Activated T-helper 1 cell treated with anti-CD3 and anti-CD28 coated beads, Interleukin-12 subunit alpha, Interleukin-12 subunit beta, Interleukin-2, Interleukin-4 antibody, amounts not matched to agents 30 ng/mL and 10 ng/mL and 1 ng/mL, durations not matched to agents 14 hours and 24 hours and 36 hours (primary cell): ENCODE measurements at regions not wholly inside any gene's neighbourhood (a gene's known extent, or its start where the extent isn't known, plus 50 kb on each side); places are given as distances from the start of the nearest gene placed in this dataset.
"Not testable (repeated sequence)": the region's sequence is repeated elsewhere in the genome, so short reads cannot be mapped to it uniquely, and the experiment has no call there.

ENCODE experiments used
- DNase-seq: peaks from one replicate; pipeline ENCODE4 v3.0.0; 2021; ENCODE audit warnings: low spot score
- H3K27ac Mint-ChIP-seq: one replicate; pipeline ENCODE4 v1.8.0; 2021; ENCODE audit warnings: mild to moderate bottlenecking, mixed read lengths
- H3K27me3 Mint-ChIP-seq: one replicate; pipeline ENCODE4 v1.8.0; 2022; ENCODE audit warnings: mild to moderate bottlenecking, moderate library complexity, mixed read lengths; ENCODE audit not compliant: insufficient read depth
- H3K36me3 Mint-ChIP-seq: one replicate; pipeline ENCODE4 v1.8.0; 2021; ENCODE audit warnings: low read depth, mixed read lengths
- H3K4me1 Mint-ChIP-seq: one replicate; pipeline ENCODE4 v1.8.0; 2021; ENCODE audit warnings: low read depth, mixed read lengths
- H3K4me3 Mint-ChIP-seq: one replicate; pipeline ENCODE4 v1.8.0; 2021; ENCODE audit warnings: mild to moderate bottlenecking, moderate library complexity, mixed read lengths
- H3K9me3 Mint-ChIP-seq: one replicate; pipeline ENCODE4 v1.8.0; 2021; ENCODE audit warnings: mixed read lengths
- intact Hi-C: fragments of 100-400 bp; cut with micrococcal nuclease; formaldehyde crosslinking; loops from one replicate; pipeline ENCODE4 v1.15.1; 2024

DNA sequence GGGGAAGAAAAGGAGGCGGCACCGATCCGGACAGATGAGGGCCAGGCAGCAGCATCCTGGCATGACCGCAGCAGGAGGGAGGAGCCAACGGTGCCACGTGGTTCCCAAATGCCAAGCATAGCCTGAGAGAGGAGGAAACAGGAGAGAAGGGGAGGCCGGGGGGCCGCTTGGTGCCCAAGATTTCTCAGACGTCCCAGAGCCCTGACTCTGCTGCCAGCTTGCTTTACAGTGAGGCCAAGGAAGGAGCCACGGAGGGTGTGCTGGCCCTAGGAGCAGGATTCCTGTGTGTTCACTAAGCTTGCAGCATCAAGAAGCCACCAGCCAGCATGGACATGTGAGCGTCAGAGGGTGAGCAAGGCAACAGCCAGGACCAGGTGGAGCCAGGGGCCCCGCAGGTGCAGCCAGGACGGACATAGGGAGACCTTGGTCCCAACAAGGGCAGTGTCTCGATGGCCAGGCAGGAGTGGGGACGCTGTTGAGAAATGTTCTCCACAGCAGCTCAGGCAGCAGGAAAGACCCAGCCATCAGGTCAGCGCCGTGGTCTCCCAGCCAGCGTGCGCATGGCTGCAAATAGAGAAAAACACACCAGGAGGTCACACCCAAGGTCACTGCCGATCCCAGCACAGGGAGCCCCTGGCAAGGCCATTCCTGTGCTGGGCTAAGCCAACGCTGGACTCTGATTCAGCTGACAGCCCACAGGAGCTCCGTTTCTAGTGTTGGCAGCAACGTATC lies 143.7 kb downstream of the DLL1 start:
- Mint-ChIP-seq H3K27ac (peak overlapping the region; percentile 59), H3K27me3 (peaks cover 19% of the 10 kb centered on the region), H3K4me1 (peaks cover 17% of the 10 kb centered on the region), H3K9me3 (peaks cover 26% of the 10 kb centered on the region), H3K36me3 (no peaks in the 10 kb centered on the region), H3K4me3 (no peak overlapping the region)
- DNase-seq, result no peak
- intact Hi-C loops, result loop anchor here (5.0 to 10.0 kb wide), 3 partner anchors 60 to 160 kb away; partner anchors contain the start of gene FAM120B

DNA sequence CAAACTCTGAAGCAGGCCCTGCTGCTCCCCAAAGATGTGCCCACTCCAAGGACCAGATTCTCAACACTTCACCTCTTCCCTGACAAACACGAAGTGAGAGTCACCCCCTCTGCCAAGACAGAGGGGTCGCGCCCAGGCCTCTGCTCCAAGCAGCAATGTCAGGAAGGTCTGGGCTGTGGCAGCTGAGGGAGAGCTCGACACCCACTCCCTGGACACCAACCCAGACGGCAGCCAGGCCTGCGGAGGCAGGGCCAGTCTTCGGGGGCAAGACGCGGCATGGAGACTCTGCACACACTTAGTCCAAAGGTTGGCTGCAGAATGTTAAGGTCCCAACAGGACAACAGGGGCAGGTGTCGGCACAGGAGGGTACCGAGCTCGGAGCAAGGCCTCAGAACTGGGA lies 144.2 kb downstream of the DLL1 start:
- Mint-ChIP-seq H3K36me3 (no peaks in the 10 kb centered on the region), H3K4me3 (no peak overlapping the region)

DNA sequence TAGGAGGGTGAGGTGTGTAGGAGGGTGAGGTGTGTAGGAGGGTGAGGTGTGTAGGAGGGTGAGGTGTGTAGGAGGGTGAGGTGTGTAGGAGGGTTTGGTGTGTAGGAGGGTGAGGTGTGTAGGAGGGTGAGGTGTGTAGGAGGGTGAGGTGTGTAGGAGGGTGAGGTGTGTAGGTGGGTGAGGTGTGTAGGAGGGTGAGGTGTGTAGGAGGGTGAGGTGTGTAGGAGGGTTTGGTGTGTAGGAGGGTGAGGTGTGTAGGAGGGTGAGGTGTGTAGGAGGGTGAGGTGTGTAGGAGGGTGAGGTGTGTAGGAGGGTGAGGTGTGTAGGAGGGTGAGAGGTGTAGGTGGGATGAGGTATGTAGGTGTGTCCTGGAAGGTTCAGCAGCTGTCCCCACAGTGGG lies 144.7 kb downstream of the DLL1 start:
- DNase-seq, H3K4me3 Mint-ChIP-seq, H3K36me3 Mint-ChIP-seq, H3K27me3 Mint-ChIP-seq: not testable (repeated sequence)
- intact Hi-C loops, result loop anchor here (5.0 to 10.0 kb wide), 3 partner anchors 59 to 161 kb away; partner anchors contain the start of gene FAM120B
- Mint-ChIP-seq H3K4me1 (peaks cover 17% of the 10 kb centered on the region), H3K27ac (peak overlapping the region; percentile 23), H3K9me3 (peaks cover 26% of the 10 kb centered on the region)

More for the DNA sequence above, 144.2 kb downstream of the DLL1 start:
- intact Hi-C loops, result loop anchor here (5.0 to 10.0 kb wide), 3 partner anchors 59 to 161 kb away; partner anchors contain the start of gene FAM120B
- Mint-ChIP-seq H3K9me3 (peaks cover 26% of the 10 kb centered on the region), H3K27ac (peak overlapping the region; percentile 40), H3K27me3 (peaks cover 13% of the 10 kb centered on the region), H3K4me1 (peaks cover 17% of the 10 kb centered on the region)
- no peak for DNase-seq

DNA sequence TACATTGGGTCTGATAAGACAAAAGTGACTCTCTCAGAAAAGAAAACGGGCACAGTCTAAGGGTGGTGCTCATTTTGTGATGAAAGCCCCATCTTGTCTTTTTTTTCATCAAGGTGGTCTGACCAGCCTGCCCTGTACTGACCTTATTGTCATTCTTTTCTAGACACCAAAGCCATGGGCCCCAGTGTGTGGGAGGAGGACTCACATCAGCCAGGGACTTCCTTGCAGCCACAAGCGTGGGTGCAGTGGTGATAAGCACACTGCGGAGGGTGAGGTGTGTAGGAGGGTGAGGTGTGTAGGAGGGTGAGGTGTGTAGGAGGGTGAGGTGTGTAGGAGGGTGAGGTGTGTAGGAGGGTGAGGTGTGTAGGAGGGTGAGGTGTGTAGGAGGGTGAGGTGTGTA lies 145.2 kb downstream of the DLL1 start:
- peaks cover 26% of the 10 kb centered on the region for H3K9me3 Mint-ChIP-seq
- not testable (repeated sequence) for H3K36me3 Mint-ChIP-seq, H3K27me3 Mint-ChIP-seq, DNase-seq, H3K4me3 Mint-ChIP-seq
- intact Hi-C loops, result loop anchor here (5.0 to 10.0 kb wide), 3 partner anchors 58 to 162 kb away; partner anchors contain the start of gene FAM120B
- H3K4me1 Mint-ChIP-seq, result peaks cover 17% of the 10 kb centered on the region
- H3K27ac Mint-ChIP-seq, result peak overlapping the region; percentile 92

DNA sequence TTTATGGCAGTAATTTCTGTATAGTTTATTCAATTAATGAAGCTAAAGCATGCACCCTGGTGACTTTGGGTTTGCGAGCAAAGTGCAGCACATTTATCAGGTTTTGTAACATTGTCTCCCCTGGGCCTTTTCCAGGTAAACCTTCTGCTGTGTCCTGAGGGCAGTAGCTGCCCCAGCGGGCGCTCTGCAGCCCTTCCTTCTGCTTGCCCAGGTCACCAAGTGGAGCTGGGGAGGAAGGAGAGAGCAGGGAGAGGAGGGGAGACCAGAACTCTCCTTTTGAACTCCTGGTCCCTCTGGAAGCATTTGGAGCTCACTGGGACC lies 145.6 kb downstream of the DLL1 start:
- Mint-ChIP-seq H3K27me3 (peaks cover 8% of the 10 kb centered on the region), H3K4me1 (peaks cover 17% of the 10 kb centered on the region), H3K36me3 (no peaks in the 10 kb centered on the region), H3K27ac (no peak overlapping the region), H3K4me3 (no peak overlapping the region), H3K9me3 (peaks cover 26% of the 10 kb centered on the region)
- intact Hi-C loops, result loop anchor here (5.0 to 10.0 kb wide), 3 partner anchors 58 to 162 kb away; partner anchors contain the start of gene FAM120B
- DNase-seq, result no peak

DNA sequence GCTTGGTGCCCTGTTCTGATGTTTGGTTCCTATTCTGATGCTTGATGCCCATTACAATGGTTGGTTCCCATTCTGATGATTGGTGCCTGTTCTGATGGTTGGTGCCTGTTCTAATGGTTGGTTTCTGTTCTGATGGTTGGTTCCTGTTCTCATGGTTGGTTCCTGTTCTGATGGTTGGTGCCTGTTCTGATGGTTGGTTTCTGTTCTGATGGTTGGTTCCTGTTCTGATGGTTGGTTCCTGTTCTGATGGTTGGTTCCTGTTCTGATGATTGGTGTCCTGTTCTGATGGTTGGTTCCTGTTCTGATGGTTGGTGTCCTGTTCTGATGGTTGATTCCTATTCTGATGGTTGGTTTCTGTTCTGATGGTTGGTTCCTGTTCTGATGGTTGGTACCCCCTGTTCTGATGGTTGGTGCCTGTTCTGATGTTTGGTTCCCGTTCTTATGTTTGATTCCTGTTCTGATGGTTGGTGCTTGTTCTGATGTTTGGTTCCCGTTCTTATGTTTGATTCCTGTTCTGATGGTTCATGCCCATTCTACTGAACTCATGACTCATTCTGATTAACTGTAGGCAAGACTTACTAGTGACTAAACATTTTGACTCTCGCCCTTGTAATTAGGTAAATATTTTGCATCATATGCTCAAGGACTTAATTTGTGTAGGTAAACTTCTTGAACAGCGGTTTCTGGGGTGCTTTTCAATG lies 146.2 kb downstream of the DLL1 start:
- Mint-ChIP-seq H3K36me3 (no peaks in the 10 kb centered on the region), H3K27me3 (peaks cover 8% of the 10 kb centered on the region), H3K27ac (peak overlapping the region; percentile 45), H3K9me3 (peaks cover 26% of the 10 kb centered on the region), H3K4me3 (no peak overlapping the region), H3K4me1 (peaks cover 17% of the 10 kb centered on the region)
- intact Hi-C loops, result loop anchor here (5.0 to 10.0 kb wide), 3 partner anchors 57 to 163 kb away; partner anchors contain the start of gene FAM120B
- no peak for DNase-seq

DNA sequence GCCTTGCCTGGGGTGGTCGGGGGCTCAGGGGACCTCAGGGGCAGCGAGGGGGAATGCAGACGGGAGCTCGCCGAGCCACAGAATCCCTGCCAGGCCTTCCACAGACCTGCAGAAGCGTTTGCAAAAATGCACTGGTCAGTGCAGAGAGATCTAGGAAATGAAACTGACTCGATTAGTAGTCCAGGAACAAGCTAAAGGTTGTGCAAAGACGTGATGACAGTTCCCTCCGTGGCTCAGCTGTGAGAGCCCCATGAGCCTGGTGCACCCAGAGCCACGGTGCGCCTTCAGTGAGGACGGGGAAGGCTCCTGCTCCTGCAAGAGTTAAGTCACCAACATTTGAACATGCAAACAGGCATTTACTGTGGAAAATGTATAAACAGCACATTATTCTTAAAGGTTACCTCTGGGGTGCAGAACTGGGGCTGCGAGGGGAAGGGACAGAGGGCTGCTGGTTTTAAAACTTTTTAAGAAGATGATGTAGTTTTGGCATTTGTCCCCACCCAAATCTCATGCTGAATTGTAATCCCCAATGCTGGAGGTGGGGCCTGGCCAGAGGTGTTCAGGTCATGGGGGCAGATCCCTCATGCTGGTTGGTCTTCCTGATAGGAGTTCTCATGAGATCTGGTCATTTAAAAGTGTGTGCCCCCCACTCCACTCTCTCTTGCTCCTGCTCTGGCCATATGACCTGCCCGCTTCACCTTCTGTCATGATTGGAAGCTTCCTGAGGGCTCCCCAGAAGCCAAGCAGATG lies 147.3 kb downstream of the DLL1 start:
- Mint-ChIP-seq H3K27me3 (peaks cover 6% of the 10 kb centered on the region), H3K9me3 (peaks cover 26% of the 10 kb centered on the region), H3K36me3 (no peaks in the 10 kb centered on the region), H3K4me3 (no peak overlapping the region), H3K27ac (no peak overlapping the region), H3K4me1 (peaks cover 10% of the 10 kb centered on the region)
- intact Hi-C loops, result loop anchor here (10.0 kb wide), 1 partner anchor 131 kb away; no protein-coding TSS in a partner anchor
- DNase-seq, result no peak

DNA sequence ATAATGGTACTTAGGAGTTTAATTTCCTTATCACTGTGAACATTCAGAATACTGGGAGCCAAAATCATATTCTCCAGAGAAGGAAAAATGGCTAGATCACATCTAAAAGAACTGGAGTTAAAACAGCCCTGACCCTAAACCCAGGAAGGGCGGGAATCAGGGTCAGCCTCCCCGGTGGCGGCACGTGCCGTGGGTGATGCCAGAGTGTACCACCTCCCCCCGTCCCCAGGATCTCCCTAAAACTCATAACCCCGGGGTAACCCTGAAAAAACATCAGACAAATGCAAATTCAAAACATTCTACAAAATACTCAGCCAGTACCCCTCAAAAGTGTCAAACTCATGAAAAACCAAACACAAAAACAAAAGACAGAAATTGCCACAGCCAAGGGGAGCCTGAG lies 148.3 kb downstream of the DLL1 start:
- peaks cover 26% of the 10 kb centered on the region for H3K9me3 Mint-ChIP-seq
- no peak overlapping the region for H3K27ac Mint-ChIP-seq
- no peak for DNase-seq
- H3K27me3 Mint-ChIP-seq, result peaks cover 8% of the 10 kb centered on the region
- intact Hi-C loops, result loop anchor here (10.0 kb wide), 1 partner anchor 132 kb away; no protein-coding TSS in a partner anchor
- H3K4me3 Mint-ChIP-seq, result no peak overlapping the region
- H3K4me1 Mint-ChIP-seq, result no peaks in the 10 kb centered on the region
- no peaks in the 10 kb centered on the region for H3K36me3 Mint-ChIP-seq

DNA sequence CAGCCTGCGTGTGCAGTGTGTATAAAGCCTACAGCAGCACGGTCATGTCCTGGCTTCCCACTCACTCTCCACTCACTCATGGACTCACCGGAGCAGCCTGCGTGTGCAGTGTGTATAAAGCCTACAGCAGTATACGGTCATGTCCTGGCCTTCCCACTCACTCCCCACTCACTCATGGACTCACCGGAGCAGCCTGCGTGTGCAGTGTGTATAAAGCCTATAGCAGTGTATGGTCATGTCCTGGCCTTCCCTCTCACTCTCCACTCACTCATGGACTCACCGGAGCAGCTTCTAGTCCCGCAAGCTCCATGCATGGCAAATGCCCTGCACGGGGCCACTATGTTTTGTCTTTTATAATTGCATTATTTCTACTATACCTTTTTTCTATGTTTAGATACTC lies 149.8 kb downstream of the DLL1 start:
- H3K27me3 Mint-ChIP-seq, DNase-seq, H3K4me3 Mint-ChIP-seq: not testable (repeated sequence)

DNA sequence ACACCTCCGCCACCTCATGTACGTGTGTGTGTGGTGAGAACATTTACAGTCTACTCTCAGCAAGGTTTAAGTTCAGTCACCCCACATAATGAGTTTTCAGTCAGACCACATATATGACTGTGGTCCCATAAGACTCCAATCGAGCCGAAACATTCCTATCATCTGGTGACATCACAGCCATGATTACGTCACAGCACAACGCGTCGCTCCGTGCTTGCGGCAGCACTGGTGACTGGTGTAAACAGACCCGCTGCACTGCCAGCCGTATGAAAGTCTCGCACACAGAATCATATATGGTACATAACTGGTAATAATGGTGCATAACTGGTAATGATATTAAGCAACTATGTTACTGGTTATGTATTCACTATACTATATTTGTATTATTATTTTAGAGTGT lies 150.7 kb downstream of the DLL1 start:
- Mint-ChIP-seq H3K4me3 (no peak overlapping the region), H3K4me1 (no peaks in the 10 kb centered on the region), H3K36me3 (no peaks in the 10 kb centered on the region), H3K9me3 (peaks cover 19% of the 10 kb centered on the region), H3K27me3 (peaks cover 6% of the 10 kb centered on the region), H3K27ac (no peak overlapping the region)
- DNase-seq, result no peak
- intact Hi-C loops, result loop anchor here (10.0 kb wide), 1 partner anchor 135 kb away; no protein-coding TSS in a partner anchor

More for the DNA sequence above, 149.8 kb downstream of the DLL1 start:
- not testable (repeated sequence) for H3K4me1 Mint-ChIP-seq, H3K27ac Mint-ChIP-seq, H3K36me3 Mint-ChIP-seq
- intact Hi-C loops, result loop anchor here (10.0 kb wide), 1 partner anchor 134 kb away; no protein-coding TSS in a partner anchor
- H3K9me3 Mint-ChIP-seq, result peaks cover 26% of the 10 kb centered on the region

DNA sequence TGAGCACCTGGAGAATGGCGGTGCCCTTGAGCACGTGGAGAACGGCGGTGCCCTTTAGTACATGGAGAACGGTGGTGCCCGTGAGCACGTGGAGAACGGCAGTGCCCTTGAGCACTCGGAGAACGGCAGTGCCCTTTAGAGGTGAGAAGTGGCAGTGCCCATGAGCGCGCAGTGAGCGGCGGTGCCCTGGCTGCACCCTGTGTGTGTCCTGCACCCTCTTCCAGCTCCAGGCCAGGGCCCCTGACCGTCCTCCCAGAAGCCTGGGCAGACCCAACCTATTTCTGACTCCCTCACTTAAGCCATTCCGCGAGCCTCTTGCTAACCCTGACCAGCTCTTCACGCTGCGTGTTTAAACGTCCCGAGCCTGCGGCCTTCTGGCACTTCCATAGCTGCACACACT lies 151.3 kb downstream of the DLL1 start:
- no peak overlapping the region for H3K27ac Mint-ChIP-seq
- no peaks in the 10 kb centered on the region for H3K36me3 Mint-ChIP-seq
- no peak overlapping the region for H3K4me3 Mint-ChIP-seq
- H3K4me1 Mint-ChIP-seq, result no peaks in the 10 kb centered on the region
- intact Hi-C loops, result no loop called here
- H3K9me3 Mint-ChIP-seq, result peaks cover 13% of the 10 kb centered on the region
- peaks cover 4% of the 10 kb centered on the region for H3K27me3 Mint-ChIP-seq
- no peak for DNase-seq

DNA sequence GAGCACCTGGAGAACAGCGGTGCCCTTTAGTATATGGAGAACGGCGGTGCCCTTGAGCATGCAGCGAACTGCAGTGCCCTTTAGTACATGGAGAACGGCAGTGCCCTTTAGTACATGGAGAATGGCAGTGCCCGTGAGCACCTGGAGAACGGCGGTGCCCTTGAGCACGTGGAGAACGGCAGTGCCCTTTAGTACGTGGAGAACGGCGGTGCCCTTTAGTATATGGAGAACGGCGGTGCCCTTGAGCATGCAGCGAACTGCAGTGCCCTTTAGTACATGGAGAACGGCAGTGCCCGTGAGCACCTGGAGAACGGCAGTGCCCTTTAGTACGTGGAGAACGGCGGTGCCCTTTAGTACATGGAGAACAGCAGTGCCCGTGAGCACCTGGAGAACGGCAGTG lies 151.8 kb downstream of the DLL1 start:
- H3K27me3 Mint-ChIP-seq, DNase-seq, H3K4me1 Mint-ChIP-seq, H3K36me3 Mint-ChIP-seq, intact Hi-C loops, H3K4me3 Mint-ChIP-seq, H3K27ac Mint-ChIP-seq: not testable (repeated sequence)
- peaks cover 10% of the 10 kb centered on the region for H3K9me3 Mint-ChIP-seq
